BLaER1 (cell line): ENCODE measurements at regions not wholly inside any gene's neighbourhood (a gene's known extent, or its start where the extent isn't known, plus 50 kb on each side); places are given as distances from the start of the nearest gene placed in this dataset.

Experiments
- H3K27ac ChIP-seq: shearing (Covaris generic); formaldehyde crosslinking; 2 replicates; pipeline ENCODE4 v1.8.1; 2022
- H3K27me3 ChIP-seq: shearing (Covaris generic); formaldehyde crosslinking; 2 replicates; pipeline ENCODE4 v1.8.1; 2022
- H3K36me3 ChIP-seq: shearing (Covaris generic); formaldehyde crosslinking; 2 replicates; pipeline ENCODE4 v1.8.1; 2022
- H3K4me1 ChIP-seq: shearing (Covaris generic); formaldehyde crosslinking; 2 replicates; pipeline ENCODE4 v1.8.1; 2022
- H3K4me2 ChIP-seq: shearing (Covaris generic); formaldehyde crosslinking; 2 replicates; pipeline ENCODE4 v1.8.1; 2022
- H3K4me3 ChIP-seq: shearing (Covaris generic); formaldehyde crosslinking; 2 replicates; pipeline ENCODE4 v1.8.1; 2022
- H3K9ac ChIP-seq: shearing (Covaris generic); formaldehyde crosslinking; 2 replicates; pipeline ENCODE4 v1.8.1; 2022
- H3K9me3 ChIP-seq: shearing (Covaris generic); formaldehyde crosslinking; 2 replicates; pipeline ENCODE4 v1.8.1; 2022
- H4K20me1 ChIP-seq: shearing (Covaris generic); formaldehyde crosslinking; 2 replicates; pipeline ENCODE4 v1.8.1; 2022
- Cebpa-rat ChIP-seq: shearing (Covaris generic); IDR thresholded peaks from 2 replicates; pipeline ENCODE4 v1.8.1; 2022

GRCh38 chr11:128315933-128316332 lies 271.4 kb downstream of the ETS1 start:
- Histone ChIP-seq H3K4me1 (no peaks in the 10 kb centered on the region), H3K27me3 (no peaks in the 10 kb centered on the region), H3K4me3 (no peak overlapping the region), H3K4me2 (no peak overlapping the region), H3K9me3 (peaks cover 25% of the 10 kb centered on the region), H4K20me1 (no peaks in the 10 kb centered on the region), H3K36me3 (0 out of 2 replicates have a peak, but pooled peaks cover 4% of the 10 kb centered on the region), H3K9ac (no peak overlapping the region), H3K27ac (no peak overlapping the region)
- TF ChIP-seq Cebpa-rat: no peak

GRCh38 chr11:128313931-128314330 lies 273.4 kb downstream of the ETS1 start:
- Histone ChIP-seq H3K4me3 (no peak overlapping the region), H3K9ac (no peak overlapping the region), H3K36me3 (0 out of 2 replicates have a peak, but pooled peaks cover 4% of the 10 kb centered on the region), H4K20me1 (no peaks in the 10 kb centered on the region), H3K9me3 (peaks cover 25% of the 10 kb centered on the region), H3K4me1 (no peaks in the 10 kb centered on the region), H3K27me3 (no peaks in the 10 kb centered on the region), H3K27ac (no peak overlapping the region), H3K4me2 (no peak overlapping the region)
- no peak for TF ChIP-seq Cebpa-rat

DNA sequence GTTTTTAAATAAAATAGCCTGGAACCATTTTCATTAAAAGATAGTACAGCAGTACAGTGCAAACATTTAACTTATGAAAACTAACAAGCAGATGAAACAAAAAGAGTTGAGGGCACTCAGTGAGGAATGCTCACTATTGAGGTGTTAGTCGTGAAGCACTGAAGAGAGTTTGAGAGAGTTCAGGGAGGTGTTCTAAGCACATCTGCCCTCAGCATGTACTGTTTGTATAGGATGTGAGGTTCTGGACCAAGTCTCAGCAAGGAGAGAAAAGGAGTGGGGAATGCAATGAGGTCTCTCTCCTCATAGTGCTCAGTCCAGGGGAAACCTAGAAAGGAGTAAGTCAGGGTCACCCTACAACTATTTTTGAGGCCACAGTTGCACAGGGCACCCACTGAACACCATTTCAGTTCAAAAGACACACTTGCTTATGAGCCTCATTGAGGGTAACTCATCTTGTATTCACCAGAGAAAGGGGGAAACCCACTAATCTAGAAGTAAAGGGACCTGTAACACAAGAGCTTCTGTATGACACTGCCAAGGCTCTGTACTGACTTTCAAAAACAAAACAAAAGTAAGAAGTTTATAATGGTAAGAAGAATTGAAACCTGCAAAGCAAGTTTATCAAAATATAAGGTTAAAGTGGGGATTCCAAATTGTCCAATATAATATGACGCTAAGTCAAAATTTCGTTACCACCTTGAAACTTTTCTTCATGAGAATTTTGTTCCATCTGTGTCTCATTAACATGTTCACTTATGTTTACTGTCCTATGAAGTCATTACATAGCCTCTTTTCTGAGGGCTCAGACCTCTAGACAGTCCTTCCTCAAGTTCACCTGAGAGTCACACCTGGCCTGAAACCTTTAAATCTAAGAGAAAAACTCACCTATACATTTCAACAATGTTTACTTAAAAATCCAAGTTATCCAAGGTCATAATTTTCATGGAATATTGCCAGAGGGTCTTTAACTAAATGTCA lies 275.3 kb downstream of the ETS1 start:
- Histone ChIP-seq H3K27me3 (no peaks in the 10 kb centered on the region), H3K9me3 (peaks cover 25% of the 10 kb centered on the region), H3K27ac (no peak overlapping the region), H3K4me2 (no peak overlapping the region), H4K20me1 (no peaks in the 10 kb centered on the region), H3K36me3 (0 out of 2 replicates have a peak, but pooled peaks cover 4% of the 10 kb centered on the region), H3K9ac (no peak overlapping the region), H3K4me1 (no peaks in the 10 kb centered on the region), H3K4me3 (no peak overlapping the region)
- no peak for TF ChIP-seq Cebpa-rat

GRCh38 chr11:128310676-128311445 lies 276.5 kb downstream of the ETS1 start:
- TF ChIP-seq Cebpa-rat: no peak
- Histone ChIP-seq H3K9ac (no peak overlapping the region), H3K36me3 (0 out of 2 replicates have a peak, but pooled peaks cover 4% of the 10 kb centered on the region), H4K20me1 (no peaks in the 10 kb centered on the region), H3K4me3 (no peak overlapping the region), H3K4me1 (no peaks in the 10 kb centered on the region), H3K4me2 (no peak overlapping the region), H3K27me3 (no peaks in the 10 kb centered on the region), H3K27ac (no peak overlapping the region), H3K9me3 (peaks cover 22% of the 10 kb centered on the region)

GRCh38 chr11:128310005-128310404 lies 277.4 kb downstream of the ETS1 start:
- Histone ChIP-seq H4K20me1 (no peaks in the 10 kb centered on the region), H3K27me3 (no peaks in the 10 kb centered on the region), H3K4me1 (no peaks in the 10 kb centered on the region), H3K36me3 (0 out of 2 replicates have a peak, but pooled peaks cover 3% of the 10 kb centered on the region), H3K4me3 (no peak overlapping the region), H3K27ac (no peak overlapping the region), H3K9ac (no peak overlapping the region), H3K4me2 (no peak overlapping the region), H3K9me3 (peaks cover 14% of the 10 kb centered on the region)
- no peak for TF ChIP-seq Cebpa-rat

- H3K9ac ChIP-seq: no peak overlapping the region
- no peaks in the 10 kb centered on the region for H3K4me1 ChIP-seq
- no peaks in the 10 kb centered on the region for H3K36me3 ChIP-seq
- no peaks in the 10 kb centered on the region for H4K20me1 ChIP-seq
- no peak overlapping the region for H3K4me2 ChIP-seq
- peaks cover 2% of the 10 kb centered on the region; the same call in 1 of the 2 replicates for H3K9me3 ChIP-seq
- H3K27ac ChIP-seq: no peak overlapping the region
- TF ChIP-seq Cebpa-rat: no peak
- H3K4me3 ChIP-seq: no peak overlapping the region
- no peaks in the 10 kb centered on the region for H3K27me3 ChIP-seq
These were observed 278.6 kb downstream of the ETS1 start for GRCh38 chr11:128308794-128309193.

DNA sequence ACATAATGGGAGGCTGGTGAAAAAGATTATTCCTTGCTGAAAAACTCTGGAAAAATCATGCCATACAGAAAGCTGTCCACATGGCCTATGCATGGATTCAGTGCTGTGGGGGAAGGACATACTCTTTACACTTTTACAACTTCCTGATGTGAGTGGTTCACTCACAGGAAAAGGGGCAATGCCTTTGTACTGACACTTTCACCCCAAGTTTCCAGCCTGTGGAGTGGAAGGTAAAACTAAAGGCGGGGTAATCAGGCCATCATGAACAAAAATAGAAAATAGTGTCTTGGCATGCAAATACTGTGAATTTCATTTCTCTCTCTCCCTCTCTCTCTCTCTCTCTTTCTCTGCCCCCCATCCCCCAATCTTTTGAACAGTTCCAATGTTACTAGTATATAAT lies 281.8 kb downstream of the ETS1 start:
- Histone ChIP-seq H3K27me3 (no peaks in the 10 kb centered on the region), H4K20me1 (no peaks in the 10 kb centered on the region), H3K27ac (no peak overlapping the region), H3K9me3 (no peaks in the 10 kb centered on the region), H3K4me2 (no peak overlapping the region), H3K36me3 (no peaks in the 10 kb centered on the region), H3K9ac (no peak overlapping the region), H3K4me3 (no peak overlapping the region), H3K4me1 (no peaks in the 10 kb centered on the region)
- no peak for TF ChIP-seq Cebpa-rat

DNA sequence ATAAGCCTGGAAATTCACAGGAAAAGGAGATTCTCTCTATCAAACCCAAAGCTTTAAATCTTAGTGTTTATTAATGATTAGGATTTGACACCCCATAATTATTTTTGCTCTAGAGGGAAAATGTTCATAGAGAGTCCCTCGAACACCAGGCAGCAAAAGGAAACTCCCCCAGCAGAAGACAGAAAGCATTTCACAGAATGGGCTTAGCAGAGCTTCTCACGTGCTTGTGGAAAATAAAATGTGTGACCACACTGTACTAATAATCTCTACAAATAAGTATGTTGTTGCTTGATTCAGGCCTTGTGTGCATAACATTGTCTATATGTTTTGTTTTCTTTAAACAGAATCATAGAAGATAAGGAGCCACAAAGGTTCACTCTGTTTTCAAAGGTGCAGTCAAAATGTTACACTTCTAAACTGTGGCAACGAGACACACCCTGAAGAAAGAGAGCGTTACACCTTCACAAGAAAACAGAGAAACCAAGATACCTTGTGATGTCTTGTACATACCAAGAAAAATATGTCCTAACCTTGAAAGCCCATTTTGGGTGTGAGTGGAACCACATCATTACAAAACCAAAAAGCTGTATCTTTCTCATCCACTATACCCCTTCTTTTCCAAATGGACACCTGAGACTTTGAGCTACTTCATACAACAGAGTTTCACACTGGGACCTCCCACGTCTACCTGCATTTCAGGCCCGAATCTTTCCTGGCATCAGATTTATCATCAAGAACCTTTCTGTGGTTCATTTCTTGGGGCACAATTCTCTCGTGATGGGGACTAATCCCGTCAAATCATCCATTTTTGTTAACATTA lies 282.5 kb downstream of the ETS1 start:
- Histone ChIP-seq H3K27me3 (no peaks in the 10 kb centered on the region), H3K4me2 (no peak overlapping the region), H3K36me3 (no peaks in the 10 kb centered on the region), H3K4me3 (no peak overlapping the region), H3K9ac (no peak overlapping the region), H3K4me1 (no peaks in the 10 kb centered on the region), H3K9me3 (no peaks in the 10 kb centered on the region), H4K20me1 (no peaks in the 10 kb centered on the region), H3K27ac (no peak overlapping the region)
- no peak for TF ChIP-seq Cebpa-rat

- no peak for TF ChIP-seq Cebpa-rat
- H4K20me1 ChIP-seq: no peaks in the 10 kb centered on the region
- H3K27ac ChIP-seq: no peak overlapping the region
- no peak overlapping the region for H3K9ac ChIP-seq
- no peak overlapping the region for H3K4me3 ChIP-seq
- no peaks in the 10 kb centered on the region for H3K36me3 ChIP-seq
- H3K4me1 ChIP-seq: no peaks in the 10 kb centered on the region
- H3K27me3 ChIP-seq: no peaks in the 10 kb centered on the region
- no peak overlapping the region for H3K4me2 ChIP-seq
- H3K9me3 ChIP-seq: no peaks in the 10 kb centered on the region
These were observed 283.2 kb downstream of the ETS1 start for GRCh38 chr11:128304116-128304515.
